Erythroblast (primary cell): ENCODE measurements at regions not wholly inside any gene's neighbourhood (a gene's known extent, or its start where the extent isn't known, plus 50 kb on each side); places are given as distances from the start of the nearest gene placed in this dataset.

Source experiments
- GATA1 ChIP-seq: IDR thresholded peaks from 2 replicates; pipeline ENCODE4 v1.6.1; 2011; ENCODE audit warnings: low read depth, mild to moderate bottlenecking, control low read depth, low read length, moderate library complexity
- POLR2A ChIP-seq: IDR thresholded peaks from 2 replicates; pipeline ENCODE4 v1.6.1; 2011; ENCODE audit warnings: mild to moderate bottlenecking, low read length

GRCh38 chr18:44569391-44570055, 111.2 kb upstream of the SETBP1 start:
- no peak for TF ChIP-seq POLR2A
- TF ChIP-seq GATA1 = no peak
